GM21737 (cell line): ENCODE measurements at regions not wholly inside any gene's neighbourhood (a gene's known extent, or its start where the extent isn't known, plus 50 kb on each side); places are given as distances from the start of the nearest gene placed in this dataset.
"Not testable (repeated sequence)": the region's sequence is repeated elsewhere in the genome, so short reads cannot be mapped to it uniquely, and the experiment has no call there.

Experiments
- ATAC-seq: cut with Tn5 transposase; IDR thresholded peaks from one replicate; pipeline ENCODE4 v1.9.1; 2021; ENCODE audit warnings: mild to moderate bottlenecking, moderate library complexity; ENCODE audit not compliant: unreplicated experiment

DNA sequence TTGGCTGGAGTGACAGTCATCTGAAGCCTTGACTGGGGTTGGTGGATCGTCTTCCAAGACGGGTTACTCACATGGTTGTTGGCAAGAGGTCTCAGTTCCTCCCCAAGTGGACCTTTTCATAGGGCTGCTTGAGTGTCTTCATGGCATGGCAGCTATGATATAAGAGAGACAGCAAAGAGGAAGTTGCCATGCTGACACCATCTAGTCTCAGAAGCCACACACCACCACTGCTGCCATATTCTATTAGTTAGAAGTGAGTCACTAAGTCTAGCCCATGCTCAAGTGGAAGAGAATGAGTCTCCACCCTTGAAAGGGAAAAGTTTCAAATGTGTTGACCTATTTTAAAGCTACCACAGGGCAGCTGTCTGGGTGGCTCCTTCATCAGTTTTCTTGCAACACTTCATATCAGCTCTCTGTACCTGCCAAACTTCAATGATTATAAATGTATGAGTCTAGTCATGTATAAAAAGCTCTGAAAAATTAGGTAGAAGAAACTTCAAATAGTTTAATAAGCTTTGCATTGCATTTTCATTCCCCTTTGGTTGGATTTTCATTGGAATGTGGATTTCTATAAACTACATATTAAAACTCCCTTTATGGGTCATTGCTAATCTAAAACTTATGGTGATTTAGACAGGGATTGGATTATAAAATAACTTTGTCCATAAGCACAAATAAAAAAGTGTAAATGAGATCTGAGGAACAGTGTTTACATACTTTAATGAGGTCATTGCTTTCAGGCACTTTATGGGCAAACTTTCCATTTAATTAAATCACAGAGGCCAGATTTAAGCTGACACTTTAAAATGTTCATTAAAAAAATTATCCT lies 68.0 kb upstream of the ATXN3L start:
- no peak for ATAC-seq

DNA sequence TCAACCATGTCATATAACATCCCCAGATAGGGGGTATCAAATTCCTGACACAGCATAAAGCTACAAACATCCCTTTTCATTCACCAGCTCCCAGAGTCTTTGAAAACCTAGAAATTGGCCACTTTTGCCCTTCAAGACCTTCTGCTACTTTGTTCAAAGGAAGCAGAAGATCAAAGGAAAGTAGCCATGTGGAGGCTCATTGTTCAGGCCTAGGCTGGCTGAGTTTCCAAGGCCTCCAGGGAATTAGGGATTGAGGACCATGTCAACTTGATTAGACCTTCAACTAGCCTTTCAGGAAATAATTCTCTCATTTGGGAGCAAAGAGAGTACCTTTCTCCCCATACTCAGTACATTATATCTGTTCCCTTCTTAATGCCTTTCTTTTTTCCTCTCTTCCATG lies 66.8 kb upstream of the ATXN3L start:
- no peak for ATAC-seq

DNA sequence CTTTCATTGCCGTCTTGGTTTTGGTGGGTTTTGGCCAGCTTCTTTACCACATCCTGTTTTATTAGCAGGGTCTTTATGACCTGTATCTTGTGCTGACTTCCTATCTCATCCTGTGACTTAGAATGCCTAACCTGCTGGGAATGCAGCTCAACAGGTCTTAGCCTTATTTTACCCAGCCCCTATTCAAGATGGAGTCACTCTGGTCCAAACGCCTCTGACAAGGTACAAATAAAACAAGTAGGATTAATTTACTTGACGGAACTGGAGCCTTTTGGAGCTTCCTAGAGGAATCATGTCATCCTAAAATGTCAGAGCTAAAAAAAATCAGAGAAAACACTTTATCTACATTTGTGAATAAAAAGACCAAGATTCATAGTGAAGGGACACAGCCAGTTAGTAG lies 66.2 kb upstream of the ATXN3L start:
- no peak for ATAC-seq

DNA sequence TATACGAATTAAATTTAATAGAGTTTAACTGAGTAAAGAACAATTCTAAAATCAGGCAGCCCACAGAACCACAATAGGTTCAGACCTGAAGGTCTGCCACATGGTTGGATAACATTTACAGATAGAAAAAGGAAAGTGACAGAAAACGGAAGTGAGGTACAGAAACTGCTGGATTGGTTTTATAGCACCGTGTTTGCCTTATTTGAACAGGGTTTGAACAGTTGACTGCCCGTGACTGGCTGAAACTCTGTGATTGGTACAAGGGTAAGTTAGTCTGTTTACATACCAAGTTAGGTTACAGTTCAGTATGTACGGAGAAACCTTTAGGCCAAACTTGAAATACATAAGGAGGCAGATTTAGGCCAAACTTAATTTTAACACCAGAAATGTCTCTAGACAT lies 64.1 kb upstream of the ATXN3L start:
- no peak for ATAC-seq

DNA sequence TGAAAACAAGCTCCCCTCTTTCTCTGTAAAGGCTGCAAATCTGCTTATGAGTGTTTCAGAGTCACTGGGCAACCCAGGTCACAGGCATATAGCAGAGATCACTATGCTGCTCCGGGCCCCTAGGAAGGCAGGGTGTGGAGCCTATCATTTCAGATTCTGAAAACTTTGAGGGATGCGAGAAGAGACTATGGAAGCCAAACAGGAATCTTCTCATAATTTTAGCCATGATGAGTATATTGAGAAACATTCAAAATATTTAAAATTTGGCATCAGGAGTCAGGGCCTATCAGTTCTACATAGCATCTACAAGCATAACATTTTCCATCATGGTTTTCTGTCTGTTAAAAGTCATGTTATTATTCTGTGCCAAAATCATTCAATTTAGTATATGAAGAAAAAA lies 61.7 kb upstream of the ATXN3L start:
- ATAC-seq = no peak

DNA sequence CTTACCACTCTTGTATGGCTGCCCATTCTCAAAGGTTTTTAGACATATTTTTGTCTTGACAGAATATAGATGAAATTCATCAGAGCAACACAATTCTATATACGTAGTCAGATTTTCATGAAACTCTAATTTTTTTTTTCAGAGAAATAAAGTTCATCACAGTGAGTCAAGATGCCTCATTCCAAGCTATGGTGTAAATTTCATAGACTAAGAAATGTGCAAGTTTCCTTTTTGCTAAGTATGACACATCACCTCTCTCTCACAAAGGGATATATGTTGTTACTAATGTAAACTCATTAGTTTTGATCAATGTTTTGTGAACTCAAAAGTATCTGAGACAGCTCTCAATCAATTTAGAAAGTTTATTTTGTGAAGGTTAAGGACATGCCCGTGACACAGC lies 60.4 kb upstream of the ATXN3L start:
- ATAC-seq = no peak

DNA sequence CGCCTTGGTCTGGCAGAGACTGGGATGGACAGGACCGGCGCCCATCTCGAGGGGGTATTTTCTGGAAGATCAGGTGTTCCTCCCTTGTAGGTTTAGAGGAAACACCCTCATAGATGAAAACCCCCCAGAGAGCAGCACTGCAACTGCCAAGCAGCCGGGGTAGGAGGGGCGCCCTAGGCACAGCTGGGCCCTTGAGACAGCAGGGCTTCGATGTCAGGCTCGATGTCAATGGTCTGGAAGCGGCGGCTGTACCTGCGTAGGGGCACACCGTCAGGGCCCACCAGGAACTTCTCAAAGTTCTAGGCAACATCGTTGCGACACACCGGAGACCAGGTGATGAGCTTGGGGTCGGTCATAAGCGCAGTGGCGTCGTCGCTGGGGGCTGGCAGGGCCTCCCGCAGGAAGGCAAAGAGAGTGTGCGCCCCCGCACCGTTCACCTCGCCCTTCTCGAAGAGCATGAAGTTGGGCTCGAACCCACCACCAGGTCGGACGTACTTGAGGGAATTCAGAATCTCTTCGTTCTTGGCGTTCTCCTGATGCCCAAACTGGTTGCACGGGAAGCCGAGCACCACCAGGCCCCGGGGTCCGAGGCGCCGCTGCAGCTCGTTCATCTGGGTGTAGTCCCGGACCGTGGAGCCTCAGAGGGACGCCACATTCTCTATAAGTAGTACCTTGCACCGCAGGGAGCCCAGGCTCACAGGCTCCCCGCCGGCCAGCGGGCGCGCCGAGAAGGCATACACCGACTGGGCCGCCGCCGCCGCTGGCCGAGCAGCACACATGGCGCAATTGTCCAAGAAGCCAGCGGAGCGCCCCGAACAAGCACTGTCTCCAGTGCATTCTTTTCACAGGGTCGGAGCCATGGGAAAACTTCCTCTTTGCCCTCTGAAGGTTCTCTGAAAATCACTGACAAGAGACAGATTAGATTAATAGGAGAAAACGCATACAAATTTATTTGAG lies 59.0 kb upstream of the ATXN3L start:
- not testable (repeated sequence) for ATAC-seq

DNA sequence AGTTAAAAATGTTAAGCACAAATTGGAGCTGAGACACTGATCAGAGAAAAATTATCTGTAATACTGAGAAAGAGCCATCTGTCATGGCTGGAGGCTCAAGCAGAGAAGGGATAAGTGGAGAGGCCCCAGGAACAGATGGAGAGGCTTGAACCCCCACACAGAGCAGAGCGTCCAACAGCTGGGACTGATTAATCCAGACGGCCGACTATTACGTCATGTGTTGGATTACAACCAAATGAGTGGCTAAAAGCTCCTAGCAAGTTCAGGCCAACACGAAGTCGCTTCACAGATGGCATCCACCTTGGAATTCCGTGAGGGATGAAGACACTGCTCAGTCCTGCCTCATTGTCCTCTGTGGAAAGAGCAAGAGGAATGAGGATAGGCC lies 57.7 kb upstream of the ATXN3L start:
- ATAC-seq = no peak

DNA sequence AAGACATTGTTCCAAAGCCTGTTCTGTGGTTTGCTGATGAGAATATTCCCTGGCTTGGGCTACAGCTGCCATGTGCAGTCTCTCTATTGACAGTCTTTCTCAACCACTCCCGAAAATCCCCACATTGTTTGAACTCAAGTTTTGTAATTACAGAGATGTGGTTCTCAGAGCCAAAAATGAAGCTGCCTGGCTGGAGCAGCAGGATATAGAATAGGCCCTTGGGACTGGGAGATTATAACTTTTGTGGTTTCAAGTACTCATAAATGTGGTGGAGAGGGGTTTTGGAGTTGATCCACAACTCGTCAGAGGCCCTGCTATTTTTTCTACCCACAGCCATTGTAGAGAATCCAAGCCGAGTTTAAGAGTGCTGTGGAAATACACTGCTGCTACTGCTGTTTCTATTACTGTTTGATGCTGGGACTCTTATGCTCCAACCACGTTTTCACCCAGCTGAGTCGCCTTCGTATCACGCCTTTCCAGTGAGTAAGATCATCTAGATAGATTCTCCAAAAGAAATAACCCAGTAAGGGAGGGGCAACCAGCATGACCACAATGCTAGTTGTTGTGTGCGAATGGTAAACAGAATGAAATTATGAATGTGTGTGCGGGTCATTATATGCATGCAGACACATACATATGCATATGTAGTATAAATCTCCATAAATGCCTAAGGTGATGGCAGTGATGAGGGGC lies 57.1 kb upstream of the ATXN3L start:
- ATAC-seq = no peak

DNA sequence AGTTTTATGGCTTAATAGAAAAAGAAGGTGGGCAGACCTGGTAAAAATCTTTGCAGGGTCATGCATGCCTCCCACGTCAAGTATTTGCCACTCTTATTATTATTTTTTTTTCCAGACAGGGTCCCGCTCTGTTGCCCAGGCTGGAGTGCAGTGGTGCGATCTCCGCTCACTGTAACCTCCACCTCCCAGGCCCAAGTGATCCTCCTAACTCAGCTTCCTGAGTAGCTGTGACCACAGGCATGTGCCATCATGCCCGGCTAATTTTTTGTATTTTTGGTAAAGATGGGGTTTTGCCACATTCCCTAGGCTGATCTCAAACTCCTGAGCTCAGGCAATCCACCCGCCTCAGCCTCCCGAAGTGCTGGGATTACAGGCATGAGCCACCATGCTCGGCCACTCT lies 55.7 kb upstream of the ATXN3L start:
- not testable (repeated sequence) for ATAC-seq

DNA sequence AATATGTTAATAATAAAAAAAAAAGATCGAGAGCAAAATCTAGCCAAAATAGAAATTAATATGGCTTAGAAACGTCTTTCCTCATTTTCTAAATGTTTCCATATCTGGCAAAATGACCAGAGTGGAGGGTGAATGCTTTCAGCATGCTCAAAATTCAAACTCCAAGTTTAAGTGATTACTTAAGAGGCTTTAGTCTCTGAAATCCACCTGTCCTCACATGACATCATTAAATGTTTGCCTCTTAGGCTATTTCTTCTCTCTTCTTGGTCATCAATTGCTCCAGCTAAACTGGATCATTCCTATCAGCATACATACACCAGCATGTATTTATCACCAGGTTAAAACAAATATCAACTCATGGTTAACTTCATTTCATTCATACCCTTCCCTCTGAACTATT lies 54.5 kb upstream of the ATXN3L start:
- ATAC-seq = no peak

DNA sequence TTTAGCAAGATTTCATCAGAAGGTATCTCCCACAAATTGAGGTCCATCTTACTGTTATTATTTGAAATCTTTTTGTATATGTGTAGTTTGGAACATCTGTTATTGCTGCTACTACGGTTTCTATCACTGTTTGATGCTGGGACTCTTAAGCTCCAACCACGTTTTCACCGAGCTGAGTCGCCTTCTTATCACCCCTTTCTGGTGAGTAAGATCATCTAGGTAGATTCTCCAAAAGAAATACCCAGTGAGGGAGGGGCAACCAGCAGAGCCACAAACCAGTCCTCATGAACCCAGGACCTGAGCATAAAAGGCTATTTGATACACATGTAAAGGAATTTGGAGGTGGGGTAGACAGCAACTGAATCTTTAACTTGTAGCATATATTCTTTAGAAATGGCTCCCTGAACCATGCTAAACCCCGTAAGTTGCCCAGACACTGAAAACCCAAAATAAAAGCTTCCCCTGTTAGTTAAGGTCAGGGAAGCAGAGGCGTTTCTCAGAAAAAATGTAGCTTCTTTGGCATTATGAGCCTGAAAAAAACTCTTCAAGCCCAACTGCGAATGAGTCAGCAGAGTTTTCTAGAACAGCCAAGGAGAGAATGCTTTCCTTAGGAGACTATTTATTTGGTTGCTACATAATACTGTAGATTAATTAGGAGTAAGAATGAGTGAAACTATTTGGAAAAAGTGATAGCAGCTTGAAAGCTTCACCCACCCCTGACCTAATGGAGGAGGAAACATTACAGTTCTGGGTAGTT lies 53.8 kb upstream of the ATXN3L start:
- no peak for ATAC-seq

DNA sequence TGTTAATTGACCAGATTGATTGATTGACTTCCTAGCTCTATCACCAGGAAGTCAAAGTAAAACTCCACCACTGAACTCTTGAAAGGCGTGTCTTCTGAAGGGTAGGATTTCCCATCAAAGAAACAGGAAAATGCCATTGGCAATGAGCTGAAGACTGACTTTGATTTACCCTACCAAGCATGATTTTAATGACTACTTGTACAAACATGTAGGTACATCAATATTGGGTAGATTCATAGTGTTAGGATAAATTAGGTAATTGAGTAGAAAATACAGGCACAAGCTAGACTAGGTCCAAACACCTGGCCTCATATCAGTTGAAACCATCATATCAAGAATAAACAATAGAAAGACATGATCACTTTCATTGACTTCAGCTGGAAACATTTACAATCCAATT lies 53.2 kb upstream of the ATXN3L start:
- ATAC-seq = no peak

DNA sequence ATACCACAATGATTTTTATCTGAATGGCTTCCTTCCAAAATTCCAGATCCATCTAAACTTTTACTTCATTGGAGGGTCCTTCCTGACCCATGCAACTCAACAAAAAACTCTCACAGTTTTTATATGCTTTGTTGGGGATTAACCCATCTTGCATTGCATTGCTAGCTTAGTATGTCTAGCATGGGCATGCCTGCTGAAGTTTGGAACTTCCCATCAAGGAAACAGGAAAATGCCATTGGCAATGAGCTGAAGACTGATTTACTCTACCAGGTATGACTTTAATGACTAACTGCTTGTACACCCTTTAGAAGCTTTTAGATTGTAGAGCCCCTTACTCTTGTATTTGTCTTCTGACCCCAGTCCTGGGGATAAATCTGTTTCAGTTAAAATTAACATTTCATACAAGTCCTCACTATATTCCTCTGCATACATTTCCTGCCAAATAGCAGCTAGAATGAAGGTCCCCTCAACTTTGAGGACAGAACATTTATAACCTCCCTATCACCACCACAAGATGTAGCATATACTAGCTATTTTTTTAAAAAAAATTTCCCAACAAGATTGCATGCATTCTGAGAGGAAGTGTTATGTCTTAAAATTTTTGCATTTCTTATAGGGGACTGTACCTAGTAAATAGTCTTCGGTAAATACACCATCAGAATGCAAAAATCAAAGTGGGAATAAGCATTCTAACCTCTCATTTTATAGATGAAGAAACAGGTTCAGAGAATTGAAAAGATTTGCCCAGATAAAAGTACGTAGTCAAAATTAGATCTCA lies 52.5 kb upstream of the ATXN3L start:
- no peak for ATAC-seq

DNA sequence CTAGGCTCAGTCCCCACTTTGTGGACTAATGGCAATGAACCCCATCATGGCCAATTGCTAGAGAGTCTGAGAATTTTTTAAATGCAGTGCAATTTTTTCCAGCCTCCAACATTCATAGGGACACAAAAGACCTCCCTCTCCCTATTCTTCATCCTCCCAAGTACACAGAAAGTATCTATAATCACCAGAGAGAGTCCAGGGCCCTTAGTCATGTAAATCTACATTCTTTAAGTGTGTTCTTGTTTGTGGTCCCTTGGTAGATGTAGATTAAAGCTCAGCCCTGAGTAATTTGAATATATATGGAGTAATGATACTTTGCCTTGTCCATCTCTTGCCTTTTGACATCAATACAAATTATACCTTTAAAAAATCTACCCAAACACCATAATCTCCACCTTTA lies 51.3 kb upstream of the ATXN3L start:
- ATAC-seq = no peak

DNA sequence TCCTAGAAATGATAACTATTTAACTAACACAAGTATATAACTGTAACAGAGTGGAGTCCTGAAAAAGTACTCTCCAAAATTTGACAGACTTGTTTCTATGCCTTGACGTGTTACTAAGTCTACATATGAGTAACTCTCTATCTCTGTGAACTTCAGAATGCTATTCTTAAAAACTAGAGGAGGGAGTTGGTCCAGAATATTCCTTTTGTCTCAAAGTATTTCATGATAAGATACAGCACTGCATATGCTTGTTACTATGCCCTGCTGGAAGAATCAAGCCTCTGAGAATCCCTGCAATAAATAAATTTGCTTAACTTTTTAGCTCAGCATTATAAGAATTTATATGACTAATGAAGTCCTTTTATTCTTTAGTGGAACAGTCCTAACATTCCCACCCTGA lies 50.9 kb upstream of the ATXN3L start:
- ATAC-seq = no peak
